AG09319 (cell line): ENCODE measurements at regions not wholly inside any gene's neighbourhood (a gene's known extent, or its start where the extent isn't known, plus 50 kb on each side); places are given as distances from the start of the nearest gene placed in this dataset.

ENCODE experiments used
- DNase-seq: peaks from one replicate; pipeline ENCODE4 v3.0.0-alpha.2; 2010; ENCODE audit warnings: low read depth; ENCODE audit errors: extremely low read depth
- CTCF ChIP-seq: IDR thresholded peaks from 2 replicates; pipeline ENCODE4 v1.5.1; 2011; ENCODE audit warnings: low read depth, mild to moderate bottlenecking, inconsistent platforms, low read length, moderate library complexity

- no peak for TF ChIP-seq CTCF
- DNase-seq: no peak
Observed at GRCh38 chr16:86827521-86827920, 249.2 kb downstream of the FOXL1 start.

- no peak for DNase-seq
- no peak for TF ChIP-seq CTCF
Observed at GRCh38 chr16:86828202-86828601, 249.9 kb downstream of the FOXL1 start.

DNA sequence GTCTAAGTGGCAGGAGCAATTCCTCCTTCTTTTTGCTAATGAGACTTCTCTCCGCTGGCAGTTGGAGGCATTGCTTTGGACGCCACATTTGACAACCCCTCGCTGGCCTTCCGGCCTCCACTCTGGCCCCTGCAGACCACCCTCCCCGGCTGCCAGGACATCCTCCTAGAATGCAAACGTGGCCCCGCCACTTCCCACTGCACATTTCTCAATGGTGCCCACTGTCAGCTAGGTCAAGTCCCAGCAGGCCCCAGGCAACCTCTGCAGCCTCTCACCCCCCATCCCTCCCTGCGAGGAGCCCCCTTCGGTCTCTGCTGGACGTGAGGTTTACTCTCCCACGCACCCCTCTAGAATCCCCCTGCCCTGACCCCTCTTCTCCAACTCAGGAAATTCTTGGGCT is 250.3 kb downstream of the FOXL1 start:
- DNase-seq: no peak
- TF ChIP-seq CTCF: no peak

DNA sequence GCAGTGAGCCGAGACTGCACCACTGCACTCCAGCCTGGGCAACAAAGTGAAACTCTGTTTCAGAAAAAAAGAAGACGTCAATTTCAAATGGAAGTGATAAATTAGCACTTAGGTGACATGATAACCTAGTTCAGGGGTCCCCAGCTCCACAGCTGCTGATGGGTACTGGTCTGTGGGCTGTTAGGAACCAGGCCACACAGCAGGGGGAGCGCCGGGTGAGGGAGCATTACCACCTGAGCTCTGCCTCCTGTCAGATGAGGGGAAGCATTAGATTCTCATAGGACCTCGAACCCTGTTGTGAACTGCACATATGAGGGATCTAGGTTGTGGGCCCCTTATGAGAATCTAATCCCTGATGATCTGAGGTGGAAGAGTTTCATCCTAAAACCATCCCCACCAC is 253.0 kb downstream of the FOXL1 start:
- no peak for DNase-seq
- TF ChIP-seq CTCF: no peak

DNA sequence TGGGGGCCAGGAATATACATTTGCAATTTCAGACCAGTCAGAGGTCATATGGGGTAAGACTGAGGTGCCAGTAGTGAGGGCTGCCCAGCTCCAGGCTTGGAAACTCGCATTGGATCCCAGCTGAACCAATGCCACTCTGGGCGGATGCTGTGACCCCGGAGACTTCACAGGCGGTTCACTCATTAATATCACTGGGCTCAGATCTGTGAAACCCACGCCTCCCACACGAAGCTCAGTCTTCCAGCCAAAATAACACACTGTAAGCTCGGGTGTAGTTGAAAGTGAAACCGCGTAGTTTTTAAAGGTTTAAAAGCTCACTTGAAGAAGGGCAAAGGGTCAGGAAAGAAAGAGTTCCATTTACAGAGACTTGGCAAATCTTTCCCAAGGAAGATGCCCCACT is 254.8 kb downstream of the FOXL1 start:
- no peak for TF ChIP-seq CTCF
- no peak for DNase-seq

DNA sequence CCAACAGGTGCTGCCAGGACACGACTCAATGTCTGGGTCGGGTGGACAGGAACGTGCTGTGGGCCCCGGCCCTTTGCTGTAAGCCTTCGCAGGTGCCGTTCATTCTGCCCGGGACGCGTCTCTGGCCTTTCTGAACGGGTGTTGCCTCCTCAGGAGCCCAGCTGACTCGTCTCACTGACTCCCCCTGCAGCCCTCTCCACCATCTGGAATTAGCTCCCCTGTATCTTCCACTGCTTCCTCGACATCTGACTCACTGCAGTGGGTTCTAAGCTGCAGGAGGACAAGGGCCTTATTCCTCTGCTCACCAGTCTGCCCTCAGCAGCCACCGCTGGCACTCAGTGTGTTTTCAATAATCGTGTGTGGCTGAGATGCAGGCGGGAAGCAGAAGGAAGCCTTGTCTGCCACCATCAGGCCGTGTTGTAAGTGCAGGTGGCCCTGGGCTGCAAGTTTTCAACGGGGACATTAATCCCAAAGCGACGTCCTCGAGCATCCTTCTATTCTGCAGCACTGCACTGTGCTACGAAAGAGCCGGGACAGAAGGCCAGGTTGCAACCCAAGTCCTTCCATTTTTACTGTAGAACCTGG is 256.2 kb downstream of the FOXL1 start:
- DNase-seq: no peak

GRCh38 chr16:86835982-86836381 is 257.6 kb downstream of the FOXL1 start:
- DNase-seq: peak; percentile 8
- TF ChIP-seq CTCF: no peak

More for the DNA sequence above, 256.2 kb downstream of the FOXL1 start:
- peak; percentile 0 for TF ChIP-seq CTCF
